DMS79 treated with DMSO at 0.1 percent for 48 hours (cell line): ENCODE measurements at regions not wholly inside any gene's neighbourhood (a gene's known extent, or its start where the extent isn't known, plus 50 kb on each side); places are given as distances from the start of the nearest gene placed in this dataset.

Experiments
- DNase-seq: peaks from one replicate; lab custom pipeline; 2025; lab: John Stamatoyannopoulos, UW

GRCh38 chr13:111844222-111844671 is 222.7 kb upstream of the SOX1 start:
- DNase-seq = no peak

- no peak for DNase-seq
These were observed 222.3 kb upstream of the SOX1 start for GRCh38 chr13:111844682-111845081.

- peak; percentile 64 for DNase-seq
These were observed 221.2 kb upstream of the SOX1 start for GRCh38 chr13:111845621-111846351.

GRCh38 chr13:111846391-111847159 is 220.4 kb upstream of the SOX1 start:
- peak; percentile 96 for DNase-seq

GRCh38 chr13:111847964-111848363 is 219.0 kb upstream of the SOX1 start:
- no peak for DNase-seq

GRCh38 chr13:111850458-111850857 is 216.5 kb upstream of the SOX1 start:
- DNase-seq = no peak

GRCh38 chr13:111850976-111851375 is 216.0 kb upstream of the SOX1 start:
- DNase-seq = no peak

- peak; percentile 61 for DNase-seq
These were observed 214.0 kb upstream of the SOX1 start for GRCh38 chr13:111852725-111853518.

GRCh38 chr13:111853721-111854120 is 213.2 kb upstream of the SOX1 start:
- peak; percentile 99 for DNase-seq

GRCh38 chr13:111854403-111854802 is 212.5 kb upstream of the SOX1 start:
- DNase-seq = peak; percentile 71

GRCh38 chr13:111855191-111855590 is 211.8 kb upstream of the SOX1 start:
- DNase-seq = no peak

- no peak for DNase-seq
These were observed 211.2 kb upstream of the SOX1 start for GRCh38 chr13:111855786-111856185.

- DNase-seq = no peak
These were observed 210.4 kb upstream of the SOX1 start for GRCh38 chr13:111856571-111856970.

- DNase-seq = no peak
These were observed 209.6 kb upstream of the SOX1 start for GRCh38 chr13:111857336-111857735.

GRCh38 chr13:111857846-111858560 is 208.9 kb upstream of the SOX1 start:
- DNase-seq = no peak

- no peak for DNase-seq
These were observed 208.4 kb upstream of the SOX1 start for GRCh38 chr13:111858571-111858970.

GRCh38 chr13:111859354-111860230 is 207.4 kb upstream of the SOX1 start:
- no peak for DNase-seq

- DNase-seq = no peak
These were observed 206.8 kb upstream of the SOX1 start for GRCh38 chr13:111860231-111860552.

- no peak for DNase-seq
These were observed 205.6 kb upstream of the SOX1 start for GRCh38 chr13:111861319-111861718.

GRCh38 chr13:111861766-111862366 is 205.1 kb upstream of the SOX1 start:
- DNase-seq = no peak
